GM21423 (cell line): ENCODE measurements at regions not wholly inside any gene's neighbourhood (a gene's known extent, or its start where the extent isn't known, plus 50 kb on each side); places are given as distances from the start of the nearest gene placed in this dataset.
A peak's percentile ranks its signal among the peaks of the same experiment; 100 is the strongest.

Source experiments
- ATAC-seq: cut with Tn5 transposase; IDR thresholded peaks from one replicate; pipeline ENCODE4 v1.9.1; 2021; ENCODE audit warnings: mild to moderate bottlenecking, moderate library complexity; ENCODE audit not compliant: unreplicated experiment

DNA sequence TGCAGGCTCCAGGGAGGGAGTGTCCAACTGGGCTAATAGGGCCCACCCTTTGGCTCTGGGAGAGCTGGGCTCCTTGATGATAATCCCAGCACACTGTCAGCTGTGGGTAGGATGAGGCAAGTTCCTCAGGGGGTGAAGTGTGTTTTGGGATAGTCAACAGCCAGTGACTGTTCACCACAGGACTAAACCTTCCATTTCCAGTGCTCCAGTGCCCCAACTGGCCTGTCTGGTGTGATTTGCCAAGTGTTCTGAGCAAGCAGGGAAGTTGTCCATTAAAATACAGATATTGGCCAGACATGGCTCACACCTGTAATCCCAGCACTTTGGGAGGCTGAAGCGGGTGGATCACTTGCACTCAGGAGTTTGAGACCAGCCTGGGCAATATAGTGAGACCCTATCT, 150.9 kb downstream of the TM9SF2 start:
- ATAC-seq = no peak

DNA sequence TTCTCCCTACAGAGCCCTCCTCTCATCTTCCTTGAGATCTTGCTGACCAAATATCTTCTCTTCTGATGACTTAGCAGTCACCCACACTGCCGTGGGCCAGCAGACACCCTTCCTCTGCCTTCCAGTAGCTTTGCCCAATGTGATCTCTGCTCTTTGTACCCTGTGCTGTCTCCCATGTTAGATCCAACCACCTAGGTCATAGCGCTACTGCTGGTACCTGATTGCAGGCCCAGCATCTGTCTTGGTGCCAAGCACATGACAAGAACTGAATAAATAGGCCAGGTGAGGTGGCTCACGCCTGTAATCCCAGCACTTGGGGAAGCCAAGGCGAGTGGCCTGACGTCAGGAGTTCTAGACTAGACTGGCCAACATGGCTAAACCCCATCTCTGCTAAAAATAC, 149.7 kb downstream of the TM9SF2 start:
- no peak for ATAC-seq

- ATAC-seq = no peak
These were observed 149.1 kb downstream of the TM9SF2 start for GRCh38 chr13:99650410-99650809.

DNA sequence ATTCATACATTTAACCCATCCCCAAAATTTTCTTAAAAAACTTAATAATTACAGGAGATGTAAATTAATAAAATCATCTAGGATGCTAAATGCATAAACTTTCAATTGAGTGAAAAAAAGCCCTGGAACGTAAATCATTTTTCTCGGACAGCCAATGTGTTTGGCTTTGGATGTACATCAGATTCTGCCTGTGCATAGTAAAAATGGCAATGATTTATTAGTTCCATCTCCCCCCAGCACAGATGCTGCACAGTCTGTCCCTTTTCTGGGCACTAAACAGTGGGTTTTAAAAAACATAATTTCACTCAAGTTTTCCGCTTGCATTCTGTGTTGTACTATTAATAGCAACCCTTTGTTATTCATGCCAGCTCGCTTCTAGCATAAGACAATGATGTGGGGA, 147.7 kb downstream of the TM9SF2 start:
- ATAC-seq = no peak

- no peak for ATAC-seq
These were observed 146.9 kb downstream of the TM9SF2 start for GRCh38 chr13:99648066-99648665.

- no peak for ATAC-seq
These were observed 146.3 kb downstream of the TM9SF2 start for GRCh38 chr13:99647596-99647985.

DNA sequence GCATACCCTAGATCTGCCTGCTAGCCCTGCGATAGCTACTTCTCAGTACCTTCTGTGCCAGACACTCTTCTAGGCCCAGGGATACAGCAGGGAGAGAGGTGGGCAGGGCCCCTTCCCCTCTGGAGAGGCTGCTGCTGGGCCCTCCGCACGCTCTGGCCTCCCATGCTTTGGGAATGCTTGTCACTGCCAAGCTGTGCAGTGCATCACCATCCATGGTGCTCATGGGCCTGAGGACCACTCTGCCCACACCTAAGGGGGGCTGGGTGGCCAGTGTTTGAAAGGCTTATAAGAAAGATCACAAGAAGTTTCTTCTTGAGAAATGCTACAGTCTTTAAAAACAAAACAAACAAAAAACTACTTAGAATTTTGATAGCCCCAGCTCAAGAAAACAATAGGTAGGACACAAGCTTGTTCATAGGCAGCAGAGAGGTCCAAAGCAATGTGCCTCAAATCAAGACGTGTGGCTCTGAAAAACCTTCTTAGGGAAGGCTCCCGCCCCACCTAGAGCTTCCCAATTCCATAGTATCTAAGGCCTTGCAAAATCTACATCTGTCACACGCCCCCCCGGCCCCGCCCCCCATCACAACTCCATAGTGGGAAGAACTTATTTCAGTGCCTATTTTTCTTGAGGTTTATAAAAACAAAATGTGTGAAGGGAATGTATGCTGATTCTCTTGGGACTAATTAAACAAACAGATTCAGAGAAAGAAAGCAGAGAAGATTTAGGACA, 145.8 kb downstream of the TM9SF2 start:
- no peak for ATAC-seq

DNA sequence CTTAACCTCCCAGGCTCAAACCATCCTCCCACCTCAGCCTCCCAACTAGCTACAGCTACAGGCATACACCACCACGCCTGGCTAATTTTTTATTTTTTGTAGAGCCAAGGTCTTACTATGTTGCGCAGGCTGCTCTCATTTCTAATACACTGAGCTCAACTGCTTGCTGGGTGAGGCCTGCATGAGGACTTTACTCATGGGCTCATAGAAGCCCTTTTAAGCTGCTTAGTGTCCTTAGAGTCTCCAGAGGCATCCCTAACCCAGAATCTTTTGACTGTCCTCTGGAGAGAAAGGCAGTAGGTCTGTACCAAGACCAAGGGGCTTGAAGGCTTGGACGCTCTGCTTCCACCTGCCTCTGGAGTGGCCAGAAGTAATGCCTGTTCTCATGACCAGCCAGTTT, 141.6 kb downstream of the TM9SF2 start:
- no peak for ATAC-seq

DNA sequence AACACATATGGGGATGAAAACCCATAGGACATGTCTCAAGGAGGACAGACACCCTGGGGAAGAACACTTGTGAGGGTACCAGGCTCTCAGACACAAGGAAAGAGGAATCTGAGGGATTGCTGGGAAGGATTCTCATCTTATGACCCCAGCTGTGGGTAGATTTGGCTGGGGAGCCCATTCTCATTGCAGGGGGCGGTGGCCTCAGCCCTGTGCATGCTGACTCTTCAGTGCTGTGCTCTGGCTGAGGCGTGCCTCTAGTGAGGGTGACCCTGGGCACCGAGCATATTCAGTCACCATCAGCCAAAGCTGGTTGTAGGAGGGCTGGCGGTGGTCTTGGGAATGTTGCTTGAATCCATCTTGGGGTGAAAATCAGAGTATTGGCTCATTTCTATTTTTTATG, 140.7 kb downstream of the TM9SF2 start:
- ATAC-seq = no peak

- no peak for ATAC-seq
These were observed 139.0 kb downstream of the TM9SF2 start for GRCh38 chr13:99640260-99640659.

DNA sequence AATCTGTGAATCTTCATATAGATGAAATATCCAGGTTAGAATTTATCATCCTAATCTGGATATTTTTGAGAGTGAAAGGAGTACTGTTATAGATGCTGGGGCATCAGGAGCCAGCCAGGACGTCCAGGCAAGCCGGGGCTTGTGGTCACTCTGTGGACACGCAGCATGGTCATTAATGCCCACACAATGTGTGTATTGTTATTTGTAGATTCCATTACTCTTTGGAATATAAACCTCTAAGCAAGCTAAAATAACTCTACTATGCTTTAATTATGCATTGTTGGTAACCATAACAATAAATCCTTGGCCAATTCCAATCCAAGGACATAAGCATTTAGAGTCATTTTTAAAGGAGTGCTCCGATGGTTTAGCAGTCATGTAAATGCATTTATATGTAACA, 137.9 kb downstream of the TM9SF2 start:
- ATAC-seq = no peak

- peak; percentile 87 for ATAC-seq
These were observed 135.6 kb downstream of the TM9SF2 start for GRCh38 chr13:99636728-99637353.

DNA sequence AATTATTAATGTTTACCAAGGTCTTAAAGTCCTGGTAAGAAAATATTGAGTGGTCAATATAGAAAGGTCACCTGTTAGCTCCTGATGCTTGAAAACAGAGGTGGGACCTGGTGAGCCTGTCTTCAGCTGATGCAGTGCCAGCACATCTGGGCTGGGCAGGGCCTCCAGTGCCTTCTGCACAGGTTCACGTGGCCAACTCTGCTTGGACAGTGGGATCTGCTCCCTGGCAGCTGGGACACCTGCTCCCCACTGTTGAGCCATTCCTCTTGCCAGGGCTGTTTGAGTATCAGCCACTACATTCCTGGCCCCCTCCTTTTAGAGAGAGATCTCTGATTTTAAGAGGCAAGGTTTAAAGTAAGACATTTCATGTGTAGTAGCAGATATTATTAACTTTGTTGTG, 135.0 kb downstream of the TM9SF2 start:
- peak; percentile 5 for ATAC-seq

- no peak for ATAC-seq
These were observed 133.4 kb downstream of the TM9SF2 start for GRCh38 chr13:99634672-99635071.

DNA sequence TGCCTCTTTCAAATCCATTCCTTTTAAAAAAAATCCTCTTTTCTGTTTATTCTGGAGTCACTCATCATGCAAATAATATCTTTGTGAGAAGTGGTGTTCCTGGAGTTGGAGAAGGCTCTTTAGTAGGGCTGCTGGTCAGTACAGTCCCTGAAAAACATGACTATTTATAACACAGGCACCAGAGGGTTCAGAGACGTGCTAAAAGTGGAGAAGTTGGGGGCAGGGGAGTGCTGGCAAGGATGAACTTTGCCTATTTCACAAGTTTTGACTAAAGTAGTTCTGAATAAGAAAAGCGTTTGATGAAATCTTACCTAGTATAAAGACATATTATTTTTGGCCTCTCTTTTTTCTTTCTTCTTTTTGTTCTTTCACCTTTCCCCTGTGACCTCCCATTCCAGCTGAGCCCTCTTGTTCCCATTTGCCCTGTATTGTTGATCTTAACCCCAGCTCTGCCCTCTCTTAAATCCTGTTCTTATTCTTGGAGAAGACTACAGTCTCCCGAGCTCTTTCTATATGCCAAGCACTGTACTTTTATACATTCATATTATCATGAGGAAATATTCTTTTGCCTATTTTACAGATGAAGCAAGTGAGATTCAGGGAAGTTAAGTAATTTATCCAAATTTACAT, 129.1 kb downstream of the TM9SF2 start:
- no peak for ATAC-seq

DNA sequence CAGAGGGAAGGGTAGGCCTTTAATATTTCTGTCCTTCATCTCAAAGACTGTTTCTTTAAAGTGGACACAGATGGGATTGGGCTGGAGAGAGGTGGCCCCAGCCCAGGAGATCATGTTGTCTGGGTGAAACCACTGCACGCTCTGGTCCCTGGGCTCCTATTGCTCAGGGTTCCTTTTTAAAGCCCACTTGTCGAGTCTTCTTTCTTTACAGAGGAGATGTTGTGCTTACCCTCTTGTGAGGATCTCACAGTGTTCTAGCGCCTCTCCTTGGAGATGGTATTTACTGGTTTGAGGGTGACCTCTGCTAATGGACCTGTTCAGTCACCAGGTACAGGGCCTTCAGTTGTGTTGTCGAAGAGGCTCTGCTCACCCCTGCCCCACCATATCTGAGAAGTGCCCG, 128.4 kb downstream of the TM9SF2 start:
- no peak for ATAC-seq

- ATAC-seq = no peak
These were observed 127.2 kb downstream of the TM9SF2 start for GRCh38 chr13:99628442-99628841.

DNA sequence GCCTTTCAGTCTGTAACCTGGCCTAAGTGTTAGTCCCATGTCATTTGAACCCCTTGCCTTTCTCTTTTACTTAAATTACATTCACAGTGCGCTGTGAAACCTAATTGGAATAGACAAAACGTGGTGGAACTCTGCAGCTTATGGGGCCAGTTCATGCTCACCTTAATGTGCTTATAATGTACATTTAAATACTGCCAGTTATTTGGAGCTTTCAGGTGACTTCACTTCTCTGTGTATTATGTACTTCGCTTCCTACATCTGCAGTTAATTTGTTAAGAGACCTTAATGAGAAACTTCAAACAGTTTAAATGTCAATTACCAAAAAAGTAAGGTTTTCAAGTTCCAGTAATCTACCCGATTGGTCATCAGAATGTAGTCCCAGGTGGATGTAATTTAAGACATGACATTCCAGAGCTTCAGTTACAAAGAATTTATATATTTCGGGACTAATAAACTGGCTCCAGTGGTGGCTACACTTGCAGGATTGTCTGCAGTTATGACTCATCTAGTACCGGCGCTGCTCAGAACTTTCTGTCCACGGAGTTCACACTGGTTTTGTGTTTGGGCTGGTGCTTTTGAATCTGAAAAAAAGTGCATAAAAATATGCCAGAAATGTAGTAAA, 125.3 kb downstream of the TM9SF2 start:
- no peak for ATAC-seq

- no peak for ATAC-seq
These were observed 123.8 kb downstream of the TM9SF2 start for GRCh38 chr13:99624936-99625540.

- ATAC-seq = no peak
These were observed 119.5 kb downstream of the TM9SF2 start for GRCh38 chr13:99620806-99621205.

GRCh38 chr13:99619207-99619606, 117.9 kb downstream of the TM9SF2 start:
- no peak for ATAC-seq
